ENCODE measurements at regions not wholly inside any gene's neighbourhood (a gene's known extent, or its start where the extent isn't known, plus 50 kb on each side); places are given as distances from the start of the nearest gene placed in this dataset.

GRCh38 chr2:38149531-38149930, 73.6 kb upstream of the CYP1B1 start:
- Histone ChIP-seq H4K20me1 (ENCODE audit: insufficient read depth) (no peaks in the 10 kb centered on the region), H3K27me3 (ENCODE audit: insufficient read depth, low read depth) (no peaks in the 10 kb centered on the region), H3K4me3 (IDR thresholded peaks at IDR 0.05; ENCODE audit: insufficient read depth, low read depth, low read length) (no peak overlapping the region), H3K27ac (no peak overlapping the region), H2AFZ (ENCODE audit: low read depth) (no peak overlapping the region), H3K4me1 (ENCODE audit: low read depth, poor library complexity, severe bottlenecking) (peaks cover 36% of the 10 kb centered on the region), H3K79me2 (ENCODE audit: insufficient read depth, low read depth) (no peaks in the 10 kb centered on the region), H3K36me3 (ENCODE audit: insufficient read depth) (no peaks in the 10 kb centered on the region), H3K9ac (no peak overlapping the region), H3K4me2 (no peak overlapping the region)
- TF ChIP-seq CTCF (conservative IDR thresholded peaks at IDR 0.05; ENCODE audit: low read depth, low read length), result no peak

- Histone ChIP-seq H3K4me1 (ENCODE audit: low read depth, poor library complexity, severe bottlenecking) (peaks cover 36% of the 10 kb centered on the region), H3K36me3 (ENCODE audit: insufficient read depth) (no peaks in the 10 kb centered on the region), H3K27ac (no peak overlapping the region), H2AFZ (ENCODE audit: low read depth) (no peak overlapping the region), H3K27me3 (ENCODE audit: insufficient read depth, low read depth) (no peaks in the 10 kb centered on the region), H3K4me2 (no peak overlapping the region), H3K79me2 (ENCODE audit: insufficient read depth, low read depth) (no peaks in the 10 kb centered on the region), H3K9ac (no peak overlapping the region), H4K20me1 (ENCODE audit: insufficient read depth) (no peaks in the 10 kb centered on the region), H3K4me3 (IDR thresholded peaks at IDR 0.05; ENCODE audit: insufficient read depth, low read depth, low read length) (no peak overlapping the region)
- TF ChIP-seq CTCF (conservative IDR thresholded peaks at IDR 0.05; ENCODE audit: low read depth, low read length), result no peak
Measured at GRCh38 chr2:38148501-38148900, 72.5 kb upstream of the CYP1B1 start.

- TF ChIP-seq CTCF (conservative IDR thresholded peaks at IDR 0.05; ENCODE audit: low read depth, low read length), result no peak
- H3K9ac ChIP-seq, result peak overlapping the region; percentile 66; the same call in 1 of the 2 replicates
- H3K4me2 ChIP-seq, result peak overlapping the region; percentile 83
- H4K20me1 ChIP-seq (ENCODE audit: insufficient read depth), result no peaks in the 10 kb centered on the region
- H3K27me3 ChIP-seq (ENCODE audit: insufficient read depth, low read depth), result no peaks in the 10 kb centered on the region
- peak overlapping the region; percentile 65 for H2AFZ ChIP-seq (ENCODE audit: low read depth)
- H3K36me3 ChIP-seq (ENCODE audit: insufficient read depth), result no peaks in the 10 kb centered on the region
- peak overlapping the region; percentile 77 for H3K27ac ChIP-seq
- H3K4me3 ChIP-seq (IDR thresholded peaks at IDR 0.05; ENCODE audit: insufficient read depth, low read depth, low read length), result no peak overlapping the region
- peaks cover 36% of the 10 kb centered on the region for H3K4me1 ChIP-seq (ENCODE audit: low read depth, poor library complexity, severe bottlenecking)
- no peaks in the 10 kb centered on the region for H3K79me2 ChIP-seq (ENCODE audit: insufficient read depth, low read depth)
Measured at GRCh38 chr2:38147333-38148121, 71.6 kb upstream of the CYP1B1 start.

- Histone ChIP-seq H3K4me1 (ENCODE audit: low read depth, poor library complexity, severe bottlenecking) (peaks cover 36% of the 10 kb centered on the region), H4K20me1 (ENCODE audit: insufficient read depth) (no peaks in the 10 kb centered on the region), H2AFZ (ENCODE audit: low read depth) (peak overlapping the region; percentile 65), H3K27ac (peak overlapping the region; percentile 77), H3K36me3 (ENCODE audit: insufficient read depth) (no peaks in the 10 kb centered on the region), H3K27me3 (ENCODE audit: insufficient read depth, low read depth) (no peaks in the 10 kb centered on the region), H3K9ac (peak overlapping the region; percentile 66), H3K4me3 (IDR thresholded peaks at IDR 0.05; ENCODE audit: insufficient read depth, low read depth, low read length) (no peak overlapping the region), H3K4me2 (peak overlapping the region; percentile 83), H3K79me2 (ENCODE audit: insufficient read depth, low read depth) (no peaks in the 10 kb centered on the region)
- no peak for TF ChIP-seq CTCF (conservative IDR thresholded peaks at IDR 0.05; ENCODE audit: low read depth, low read length)
Measured at GRCh38 chr2:38146907-38147307, 71.0 kb upstream of the CYP1B1 start.
